Effector memory CD4-positive, alpha-beta T cell (primary cell): ENCODE measurements at regions not wholly inside any gene's neighbourhood (a gene's known extent, or its start where the extent isn't known, plus 50 kb on each side); places are given as distances from the start of the nearest gene placed in this dataset.

Experiments used
- DNase-seq, 3 donors: peaks; one replicate each; pipeline ENCODE4 v3.0.0-alpha.2; 2020
- H3K27ac ChIP-seq: 2 replicates; pipeline ENCODE4 v1.7.0; 2013; ENCODE audit warnings: mild to moderate bottlenecking, low read length, moderate library complexity; ENCODE audit not compliant: insufficient read depth, poor library complexity, severe bottlenecking
- H3K27me3 ChIP-seq: replicated peaks from 2 replicates; pipeline ENCODE4 v1.7.0; 2013; ENCODE audit warnings: mild to moderate bottlenecking, low read length; ENCODE audit not compliant: insufficient read depth, control insufficient read depth, poor library complexity, severe bottlenecking
- H3K36me3 ChIP-seq: 2 replicates; pipeline ENCODE4 v1.7.0; 2013; ENCODE audit warnings: mild to moderate bottlenecking, low read length, moderate library complexity; ENCODE audit not compliant: control insufficient read depth, insufficient read depth
- H3K4me1 ChIP-seq: 2 replicates; pipeline ENCODE4 v1.7.0; 2013; ENCODE audit warnings: low read length, mild to moderate bottlenecking; ENCODE audit not compliant: control insufficient read depth, insufficient read depth, poor library complexity, severe bottlenecking
- H3K4me3 ChIP-seq: 2 replicates; pipeline ENCODE4 v1.7.0; 2013; ENCODE audit warnings: low read length, low read depth, mild to moderate bottlenecking; ENCODE audit not compliant: insufficient read depth, poor library complexity, severe bottlenecking
- H3K9me3 ChIP-seq: 2 replicates; pipeline ENCODE4 v1.7.0; 2013; ENCODE audit warnings: mild to moderate bottlenecking, low read length, moderate library complexity; ENCODE audit not compliant: control insufficient read depth

GRCh38 chr1:200323856-200324400 lies 85.9 kb downstream of the ZNF281 start:
- no peaks in the 10 kb centered on the region for H3K9me3 ChIP-seq
- H3K36me3 ChIP-seq = no peaks in the 10 kb centered on the region
- no peaks in the 10 kb centered on the region for H3K4me1 ChIP-seq
- no peak overlapping the region for H3K27ac ChIP-seq
- no peaks in the 10 kb centered on the region for H3K27me3 ChIP-seq
- DNase-seq = no peak
- H3K4me3 ChIP-seq = no peak overlapping the region

GRCh38 chr1:200319148-200319547 lies 90.7 kb downstream of the ZNF281 start:
- Histone ChIP-seq H3K36me3 (no peaks in the 10 kb centered on the region), H3K27me3 (no peaks in the 10 kb centered on the region), H3K4me3 (no peak overlapping the region), H3K9me3 (no peaks in the 10 kb centered on the region), H3K27ac (no peak overlapping the region), H3K4me1 (no peaks in the 10 kb centered on the region)
- no peak for DNase-seq

- Histone ChIP-seq H3K36me3 (no peaks in the 10 kb centered on the region), H3K27ac (no peak overlapping the region), H3K9me3 (no peaks in the 10 kb centered on the region), H3K27me3 (no peaks in the 10 kb centered on the region), H3K4me3 (no peak overlapping the region), H3K4me1 (no peaks in the 10 kb centered on the region)
- DNase-seq = no peak
Observed at GRCh38 chr1:200317236-200317635, 92.6 kb downstream of the ZNF281 start.

- no peaks in the 10 kb centered on the region for H3K27me3 ChIP-seq
- DNase-seq = no peak
- H3K9me3 ChIP-seq = no peaks in the 10 kb centered on the region
- no peaks in the 10 kb centered on the region for H3K36me3 ChIP-seq
- H3K4me3 ChIP-seq = no peak overlapping the region
- no peaks in the 10 kb centered on the region for H3K4me1 ChIP-seq
- no peak overlapping the region for H3K27ac ChIP-seq
Observed at GRCh38 chr1:200316148-200316803, 93.6 kb downstream of the ZNF281 start.

- Histone ChIP-seq H3K4me1 (no peaks in the 10 kb centered on the region), H3K27ac (no peak overlapping the region), H3K4me3 (no peak overlapping the region), H3K9me3 (no peaks in the 10 kb centered on the region), H3K27me3 (no peaks in the 10 kb centered on the region), H3K36me3 (no peaks in the 10 kb centered on the region)
- DNase-seq = no peak
Observed at GRCh38 chr1:200314085-200314750, 95.6 kb downstream of the ZNF281 start.

GRCh38 chr1:200311256-200311655 lies 98.6 kb downstream of the ZNF281 start:
- no peaks in the 10 kb centered on the region for H3K36me3 ChIP-seq

GRCh38 chr1:200310824-200311223 lies 99.0 kb downstream of the ZNF281 start:
- H3K27me3 ChIP-seq = no peaks in the 10 kb centered on the region
- DNase-seq = no peak
- no peaks in the 10 kb centered on the region for H3K9me3 ChIP-seq
- H3K4me1 ChIP-seq = no peaks in the 10 kb centered on the region
- H3K4me3 ChIP-seq = no peak overlapping the region
- H3K36me3 ChIP-seq = no peaks in the 10 kb centered on the region
- no peak overlapping the region for H3K27ac ChIP-seq

More at GRCh38 chr1:200311256-200311655, 98.6 kb downstream of the ZNF281 start:
- Histone ChIP-seq H3K4me3 (no peak overlapping the region), H3K4me1 (no peaks in the 10 kb centered on the region), H3K27me3 (no peaks in the 10 kb centered on the region), H3K27ac (no peak overlapping the region), H3K9me3 (no peaks in the 10 kb centered on the region)
- DNase-seq = no peak

GRCh38 chr1:200307755-200308066 lies 102.1 kb downstream of the ZNF281 start:
- H3K27me3 ChIP-seq = no peaks in the 10 kb centered on the region
- no peaks in the 10 kb centered on the region for H3K36me3 ChIP-seq
- peaks cover 3% of the 10 kb centered on the region for H3K4me1 ChIP-seq
- H3K4me3 ChIP-seq = no peak overlapping the region
- no peak for DNase-seq
- H3K27ac ChIP-seq = no peak overlapping the region
- H3K9me3 ChIP-seq = no peaks in the 10 kb centered on the region

- Histone ChIP-seq H3K9me3 (no peaks in the 10 kb centered on the region), H3K4me1 (peaks cover 5% of the 10 kb centered on the region), H3K27me3 (no peaks in the 10 kb centered on the region), H3K36me3 (no peaks in the 10 kb centered on the region), H3K4me3 (no peak overlapping the region), H3K27ac (no peak overlapping the region)
- no peak for DNase-seq
Observed at GRCh38 chr1:200306944-200307754, 102.7 kb downstream of the ZNF281 start.

- H3K9me3 ChIP-seq = no peaks in the 10 kb centered on the region
- no peaks in the 10 kb centered on the region for H3K27me3 ChIP-seq
- no peak overlapping the region for H3K27ac ChIP-seq
- no peak overlapping the region for H3K4me3 ChIP-seq
- H3K4me1 ChIP-seq = peaks cover 5% of the 10 kb centered on the region
- DNase-seq = no peak
- H3K36me3 ChIP-seq = no peaks in the 10 kb centered on the region
Observed at GRCh38 chr1:200305806-200306205, 104.0 kb downstream of the ZNF281 start.
